Stimulated activated effector memory CD8-positive, alpha-beta T cell treated with anti-CD3 and anti-CD28 coated beads, Interleukin-12 subunit alpha, Interleukin-12 subunit beta, amount 100 ng/mL, for 72 hours (primary cell): ENCODE measurements at regions not wholly inside any gene's neighbourhood (a gene's known extent, or its start where the extent isn't known, plus 50 kb on each side); places are given as distances from the start of the nearest gene placed in this dataset.

Experiments
- ATAC-seq: fragments of 150-1000 bp; cut with Tn5 transposase; 2 replicates; pipeline ENCODE4 v1.10.0; 2021
- DNase-seq, 2 donors: peaks; one replicate each; pipeline ENCODE4 v3.0.0; 2021 to 2022; ENCODE audit warnings: low spot score in 2 of 2
- H3K27ac Mint-ChIP-seq: one replicate; pipeline ENCODE4 v1.8.0; 2022; ENCODE audit warnings: mild to moderate bottlenecking, mixed read lengths
- H3K36me3 Mint-ChIP-seq: one replicate; pipeline ENCODE4 v1.8.0; 2022; ENCODE audit warnings: mild to moderate bottlenecking, mixed read lengths
- H3K4me1 Mint-ChIP-seq: one replicate; pipeline ENCODE4 v1.8.0; 2022; ENCODE audit warnings: mixed read lengths
- H3K4me3 Mint-ChIP-seq: one replicate; pipeline ENCODE4 v1.8.0; 2022; ENCODE audit warnings: mild to moderate bottlenecking, mixed read lengths
- H3K9me3 Mint-ChIP-seq: one replicate; pipeline ENCODE4 v1.8.0; 2022; ENCODE audit warnings: mixed read lengths

DNA sequence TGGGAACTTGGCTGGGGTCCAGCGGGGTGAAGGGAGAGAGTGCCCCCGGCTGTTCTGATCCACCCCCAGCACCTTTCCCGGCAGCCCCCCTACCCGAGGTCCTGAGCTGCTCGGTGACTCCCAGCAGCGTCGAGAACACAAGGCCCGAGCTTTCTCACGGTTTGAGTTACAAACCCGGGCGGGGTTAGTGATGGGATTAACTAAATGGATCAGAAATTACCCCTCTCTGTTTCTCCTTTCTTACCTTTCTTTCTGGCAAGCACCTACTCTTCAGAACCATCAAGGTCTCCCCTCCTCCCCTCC is 139.4 kb upstream of the GPC1 start:
- ATAC-seq (no peak), DNase-seq (no peak)
- H3K27ac Mint-ChIP-seq = no peak overlapping the region
- H3K4me1 Mint-ChIP-seq = no peaks in the 10 kb centered on the region
- no peaks in the 10 kb centered on the region for H3K36me3 Mint-ChIP-seq
- no peaks in the 10 kb centered on the region for H3K9me3 Mint-ChIP-seq
- H3K4me3 Mint-ChIP-seq = no peak overlapping the region

- Mint-ChIP-seq H3K4me3 (no peak overlapping the region), H3K9me3 (no peaks in the 10 kb centered on the region), H3K4me1 (no peaks in the 10 kb centered on the region), H3K36me3 (no peaks in the 10 kb centered on the region), H3K27ac (no peak overlapping the region)
- ATAC-seq (no peak), DNase-seq (no peak)
Measured at GRCh38 chr2:240296476-240297255, 138.8 kb upstream of the GPC1 start.

GRCh38 chr2:240297256-240298116 is 138.0 kb upstream of the GPC1 start:
- H3K36me3 Mint-ChIP-seq = no peaks in the 10 kb centered on the region
- no peaks in the 10 kb centered on the region for H3K9me3 Mint-ChIP-seq
- H3K4me3 Mint-ChIP-seq = no peak overlapping the region
- no peaks in the 10 kb centered on the region for H3K4me1 Mint-ChIP-seq
- ATAC-seq (peak; percentile 8), DNase-seq (peak in 1 of 2 donors; percentile 44)
- no peak overlapping the region for H3K27ac Mint-ChIP-seq

DNA sequence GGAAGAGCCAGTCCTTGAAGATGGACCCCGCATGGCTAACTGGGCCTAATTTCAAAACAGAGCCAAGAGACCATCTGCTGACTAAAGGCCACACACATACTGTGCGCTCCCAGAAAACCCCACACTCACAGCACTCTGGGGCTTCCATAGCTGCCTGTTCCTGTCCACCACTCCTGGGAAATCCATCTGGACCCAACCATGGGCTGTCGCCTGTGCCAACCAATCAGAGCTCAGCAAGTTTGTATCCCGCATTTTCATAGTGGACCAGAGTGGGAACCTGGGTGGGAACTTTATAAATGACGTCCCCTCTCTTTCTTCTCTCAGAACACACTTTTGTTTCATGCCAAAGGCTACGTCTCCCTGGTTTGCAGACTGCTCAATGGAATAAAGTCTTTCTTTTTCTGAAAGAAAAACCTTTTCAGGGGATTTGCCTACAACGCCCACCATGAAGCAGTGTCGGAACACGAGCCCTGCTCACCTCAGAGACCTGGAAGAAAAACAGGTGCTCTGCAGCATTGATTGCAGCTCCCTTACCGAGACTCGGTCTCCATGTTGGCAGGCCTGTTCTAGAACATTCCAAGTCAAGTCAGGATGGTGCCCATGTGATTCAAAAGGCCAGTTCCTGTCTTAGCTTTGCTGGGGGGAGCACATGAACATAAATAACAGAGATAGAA is 137.2 kb upstream of the GPC1 start:
- Mint-ChIP-seq H3K4me1 (no peaks in the 10 kb centered on the region), H3K4me3 (no peak overlapping the region), H3K27ac (no peak overlapping the region), H3K9me3 (no peaks in the 10 kb centered on the region), H3K36me3 (no peaks in the 10 kb centered on the region)
- ATAC-seq (no peak), DNase-seq (peak in 1 of 2 donors; percentile 33)

- peak in 1 of 2 donors; percentile 41 for DNase-seq
- no peaks in the 10 kb centered on the region for H3K9me3 Mint-ChIP-seq
- H3K4me3 Mint-ChIP-seq = no peak overlapping the region
- peaks cover 4% of the 10 kb centered on the region for H3K4me1 Mint-ChIP-seq
- no peak for ATAC-seq
- H3K27ac Mint-ChIP-seq = no peak overlapping the region
- no peaks in the 10 kb centered on the region for H3K36me3 Mint-ChIP-seq
Measured at GRCh38 chr2:240298803-240299709, 136.4 kb upstream of the GPC1 start.

DNA sequence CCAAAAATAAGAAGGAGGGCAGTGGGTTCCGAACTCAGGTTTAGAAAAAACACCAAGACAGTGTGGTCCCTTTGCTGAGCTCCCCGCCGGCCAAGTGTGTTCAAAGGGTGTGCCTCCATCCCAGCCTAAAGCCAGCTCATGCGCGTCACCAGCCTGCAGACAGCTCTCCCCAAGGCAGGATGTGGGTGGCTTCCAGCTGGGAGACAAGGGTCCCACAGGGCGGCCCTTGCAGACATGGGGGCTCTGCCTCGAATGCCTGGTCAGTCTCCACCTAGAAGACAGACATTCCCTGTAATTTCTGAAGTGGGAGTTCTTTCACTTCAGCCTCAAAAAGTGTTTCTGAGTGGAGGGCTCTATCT is 135.8 kb upstream of the GPC1 start:
- H3K4me1 Mint-ChIP-seq = peaks cover 5% of the 10 kb centered on the region
- no peaks in the 10 kb centered on the region for H3K9me3 Mint-ChIP-seq
- DNase-seq = no peak
- H3K4me3 Mint-ChIP-seq = no peak overlapping the region
- ATAC-seq = no peak
- no peaks in the 10 kb centered on the region for H3K36me3 Mint-ChIP-seq
- no peak overlapping the region for H3K27ac Mint-ChIP-seq

- DNase-seq (peak in 1 of 2 donors; percentile 35), ATAC-seq (no peak)
- no peaks in the 10 kb centered on the region for H3K36me3 Mint-ChIP-seq
- no peak overlapping the region for H3K4me3 Mint-ChIP-seq
- H3K27ac Mint-ChIP-seq = no peak overlapping the region
- H3K4me1 Mint-ChIP-seq = peaks cover 5% of the 10 kb centered on the region
- H3K9me3 Mint-ChIP-seq = no peaks in the 10 kb centered on the region
Measured at GRCh38 chr2:240300261-240300821, 135.1 kb upstream of the GPC1 start.

GRCh38 chr2:240300840-240301239 is 134.6 kb upstream of the GPC1 start:
- Mint-ChIP-seq H3K4me3 (no peak overlapping the region), H3K36me3 (no peaks in the 10 kb centered on the region), H3K27ac (no peak overlapping the region), H3K4me1 (peaks cover 5% of the 10 kb centered on the region), H3K9me3 (no peaks in the 10 kb centered on the region)
- DNase-seq (peak in 1 of 2 donors; percentile 18), ATAC-seq (no peak)

DNA sequence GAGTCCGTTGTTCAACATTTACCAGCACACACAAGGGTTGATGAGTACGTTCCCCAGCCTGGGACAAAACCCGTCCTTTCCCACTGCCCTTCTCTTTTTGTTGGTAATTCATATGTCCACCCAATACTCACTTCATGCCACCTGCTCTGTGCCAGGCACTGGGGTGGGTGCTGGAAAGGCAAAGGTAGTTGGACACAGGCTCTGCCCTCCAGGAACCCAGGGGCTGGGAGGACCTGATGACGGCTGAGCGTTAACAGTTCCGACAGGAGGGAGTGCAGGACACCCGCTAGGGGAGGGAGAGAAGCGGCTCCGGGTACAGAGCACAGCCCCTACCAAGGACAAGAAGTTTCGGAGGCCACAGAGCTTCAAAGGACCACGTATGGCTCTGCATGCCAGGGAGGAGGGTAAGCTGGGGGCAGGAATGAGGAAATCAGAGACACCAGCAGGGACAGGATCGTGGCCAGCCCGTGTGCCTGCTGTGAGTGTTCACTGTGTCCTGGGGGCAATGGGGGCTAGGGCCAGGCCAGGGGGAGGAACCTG is 134.1 kb upstream of the GPC1 start:
- Mint-ChIP-seq H3K36me3 (no peaks in the 10 kb centered on the region), H3K27ac (no peak overlapping the region), H3K4me1 (peaks cover 5% of the 10 kb centered on the region), H3K9me3 (no peaks in the 10 kb centered on the region), H3K4me3 (no peak overlapping the region)
- ATAC-seq = no peak
- peak in 1 of 2 donors; percentile 23 for DNase-seq

GRCh38 chr2:240302041-240302440 is 133.4 kb upstream of the GPC1 start:
- DNase-seq (no peak), ATAC-seq (no peak)
- Mint-ChIP-seq H3K27ac (no peak overlapping the region), H3K4me3 (no peak overlapping the region), H3K4me1 (peaks cover 5% of the 10 kb centered on the region), H3K36me3 (no peaks in the 10 kb centered on the region), H3K9me3 (no peaks in the 10 kb centered on the region)

- H3K4me3 Mint-ChIP-seq = no peak overlapping the region
- H3K4me1 Mint-ChIP-seq = peaks cover 5% of the 10 kb centered on the region
- no peaks in the 10 kb centered on the region for H3K36me3 Mint-ChIP-seq
- H3K9me3 Mint-ChIP-seq = no peaks in the 10 kb centered on the region
- H3K27ac Mint-ChIP-seq = no peak overlapping the region
- DNase-seq = peak in 1 of 2 donors; percentile 25
- no peak for ATAC-seq
Measured at GRCh38 chr2:240302933-240303595, 132.4 kb upstream of the GPC1 start.

GRCh38 chr2:240303896-240304745 is 131.3 kb upstream of the GPC1 start:
- H3K27ac Mint-ChIP-seq = no peak overlapping the region
- no peak overlapping the region for H3K4me3 Mint-ChIP-seq
- H3K36me3 Mint-ChIP-seq = no peaks in the 10 kb centered on the region
- DNase-seq = no peak
- no peak for ATAC-seq
- no peaks in the 10 kb centered on the region for H3K9me3 Mint-ChIP-seq
- peaks cover 5% of the 10 kb centered on the region for H3K4me1 Mint-ChIP-seq

DNA sequence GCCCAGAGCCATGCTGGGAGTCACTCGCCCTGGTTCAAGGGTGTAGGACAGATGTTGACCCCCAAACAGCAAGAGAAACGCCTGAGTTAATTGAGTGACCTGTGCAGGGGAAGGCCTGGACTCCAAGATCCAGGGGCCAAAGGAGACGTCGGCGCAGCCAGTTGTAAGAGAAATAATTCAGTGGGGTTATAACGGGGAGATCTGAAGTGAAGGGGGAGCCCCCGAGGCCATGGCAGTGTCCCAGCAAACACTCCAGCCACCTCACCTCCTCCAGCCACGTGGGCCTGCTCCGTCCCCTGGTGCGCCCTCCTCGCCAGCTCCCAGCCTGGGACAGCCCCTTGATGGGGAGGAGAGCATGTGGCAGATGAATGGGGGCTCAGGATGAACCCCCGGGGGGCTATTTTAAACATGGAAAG is 130.7 kb upstream of the GPC1 start:
- Mint-ChIP-seq H3K4me3 (no peak overlapping the region), H3K4me1 (peaks cover 5% of the 10 kb centered on the region), H3K9me3 (no peaks in the 10 kb centered on the region), H3K36me3 (no peaks in the 10 kb centered on the region), H3K27ac (no peak overlapping the region)
- DNase-seq = no peak
- no peak for ATAC-seq
